ENCODE measurements at regions not wholly inside any gene's neighbourhood (a gene's known extent, or its start where the extent isn't known, plus 50 kb on each side); places are given as distances from the start of the nearest gene placed in this dataset.

GRCh38 chr2:100716581-100716980 lies 103.4 kb upstream of the NPAS2 start:
- TF ChIP-seq JUND (IDR thresholded peaks at IDR 0.05; ENCODE audit: low read depth), result no peak
- DNase-seq (ENCODE audit: low read depth in 1 of 2, low spot score in 1 of 2), result no peak
- in situ Hi-C loops (cut with HindIII; ENCODE audit: low pct_unique_long_range_greater_than_20kb, low sequenced_read_pairs), result no loop called here

GRCh38 chr2:100718065-100718629 lies 101.8 kb upstream of the NPAS2 start:
- in situ Hi-C loops (cut with HindIII; ENCODE audit: low pct_unique_long_range_greater_than_20kb, low sequenced_read_pairs), result no loop called here
- no peak for DNase-seq (ENCODE audit: low read depth in 1 of 2, low spot score in 1 of 2)
- no peak for TF ChIP-seq JUND (IDR thresholded peaks at IDR 0.05; ENCODE audit: low read depth)

GRCh38 chr2:100720445-100720844 lies 99.5 kb upstream of the NPAS2 start:
- in situ Hi-C loops (cut with HindIII; ENCODE audit: low pct_unique_long_range_greater_than_20kb, low sequenced_read_pairs), result no loop called here
- no peak for DNase-seq (ENCODE audit: low read depth in 1 of 2, low spot score in 1 of 2)
- TF ChIP-seq JUND (IDR thresholded peaks at IDR 0.05; ENCODE audit: low read depth), result no peak

GRCh38 chr2:100721693-100722092 lies 98.2 kb upstream of the NPAS2 start:
- no peak for TF ChIP-seq JUND (IDR thresholded peaks at IDR 0.05; ENCODE audit: low read depth)
- in situ Hi-C loops (cut with HindIII; ENCODE audit: low pct_unique_long_range_greater_than_20kb, low sequenced_read_pairs), result no loop called here
- DNase-seq (ENCODE audit: low read depth in 1 of 2, low spot score in 1 of 2), result no peak

GRCh38 chr2:100722125-100722524 lies 97.8 kb upstream of the NPAS2 start:
- no peak for DNase-seq (ENCODE audit: low read depth in 1 of 2, low spot score in 1 of 2)
- in situ Hi-C loops (cut with HindIII; ENCODE audit: low pct_unique_long_range_greater_than_20kb, low sequenced_read_pairs), result no loop called here
- no peak for TF ChIP-seq JUND (IDR thresholded peaks at IDR 0.05; ENCODE audit: low read depth)

GRCh38 chr2:100726866-100727265 lies 93.1 kb upstream of the NPAS2 start:
- in situ Hi-C loops (cut with HindIII; ENCODE audit: low pct_unique_long_range_greater_than_20kb, low sequenced_read_pairs), result no loop called here
- no peak for DNase-seq (ENCODE audit: low read depth in 1 of 2, low spot score in 1 of 2)
- no peak for TF ChIP-seq JUND (IDR thresholded peaks at IDR 0.05; ENCODE audit: low read depth)

- in situ Hi-C loops (cut with HindIII; ENCODE audit: low pct_unique_long_range_greater_than_20kb, low sequenced_read_pairs), result no loop called here
- peak; percentile 22 to 70 for DNase-seq (ENCODE audit: low read depth in 1 of 2, low spot score in 1 of 2)
- no peak for TF ChIP-seq JUND (IDR thresholded peaks at IDR 0.05; ENCODE audit: low read depth)
Measured at GRCh38 chr2:100730290-100730868, 89.6 kb upstream of the NPAS2 start.

- in situ Hi-C loops (cut with HindIII; ENCODE audit: low pct_unique_long_range_greater_than_20kb, low sequenced_read_pairs), result no loop called here
- no peak for DNase-seq (ENCODE audit: low read depth in 1 of 2, low spot score in 1 of 2)
- no peak for TF ChIP-seq JUND (IDR thresholded peaks at IDR 0.05; ENCODE audit: low read depth)
Measured at GRCh38 chr2:100731535-100731981, 88.4 kb upstream of the NPAS2 start.

- in situ Hi-C loops (cut with HindIII; ENCODE audit: low pct_unique_long_range_greater_than_20kb, low sequenced_read_pairs), result no loop called here
- no peak for DNase-seq (ENCODE audit: low read depth in 1 of 2, low spot score in 1 of 2)
Measured at GRCh38 chr2:100733391-100734187, 86.3 kb upstream of the NPAS2 start.

GRCh38 chr2:100736121-100736915 lies 83.6 kb upstream of the NPAS2 start:
- TF ChIP-seq JUND (IDR thresholded peaks at IDR 0.05; ENCODE audit: low read depth), result no peak
- in situ Hi-C loops (cut with HindIII; ENCODE audit: low pct_unique_long_range_greater_than_20kb, low sequenced_read_pairs), result no loop called here
- no peak for DNase-seq (ENCODE audit: low read depth in 1 of 2, low spot score in 1 of 2)

More at GRCh38 chr2:100733391-100734187, 86.3 kb upstream of the NPAS2 start:
- TF ChIP-seq JUND (IDR thresholded peaks at IDR 0.05; ENCODE audit: low read depth), result no peak

GRCh38 chr2:100739735-100740432 lies 80.1 kb upstream of the NPAS2 start:
- no peak for DNase-seq (ENCODE audit: low read depth in 1 of 2, low spot score in 1 of 2)
- no peak for TF ChIP-seq JUND (IDR thresholded peaks at IDR 0.05; ENCODE audit: low read depth)
- in situ Hi-C loops (cut with HindIII; ENCODE audit: low pct_unique_long_range_greater_than_20kb, low sequenced_read_pairs), result no loop called here

- in situ Hi-C loops (cut with HindIII; ENCODE audit: low pct_unique_long_range_greater_than_20kb, low sequenced_read_pairs), result no loop called here
- TF ChIP-seq JUND (IDR thresholded peaks at IDR 0.05; ENCODE audit: low read depth), result no peak
- DNase-seq (ENCODE audit: low read depth in 1 of 2, low spot score in 1 of 2), result no peak
Measured at GRCh38 chr2:100741880-100742276, 78.1 kb upstream of the NPAS2 start.
